Endodermal cell (in vitro differentiated cells): ENCODE measurements at regions not wholly inside any gene's neighbourhood (a gene's known extent, or its start where the extent isn't known, plus 50 kb on each side); places are given as distances from the start of the nearest gene placed in this dataset.

Source experiments
- DNase-seq: peaks from one replicate; pipeline ENCODE4 v3.0.0-alpha.2; 2017
- H3K27ac ChIP-seq: 2 replicates; pipeline ENCODE4 v1.5.1; 2013; ENCODE audit warnings: mild to moderate bottlenecking, low read depth, low read length, moderate library complexity
- H3K27me3 ChIP-seq: 2 replicates; pipeline ENCODE4 v1.6.1; 2013; ENCODE audit warnings: mild to moderate bottlenecking, low read length, moderate library complexity; ENCODE audit not compliant: insufficient read depth, control insufficient read depth, poor library complexity, severe bottlenecking
- H3K36me3 ChIP-seq: 2 replicates; pipeline ENCODE4 v1.7.0; 2013; ENCODE audit warnings: mild to moderate bottlenecking, low read length, moderate library complexity; ENCODE audit not compliant: control insufficient read depth, insufficient read depth
- H3K4me1 ChIP-seq: one replicate; pipeline ENCODE4 v1.7.0; 2013; ENCODE audit warnings: low read length; ENCODE audit not compliant: control insufficient read depth, insufficient read depth
- H3K4me3 ChIP-seq: 2 replicates; pipeline ENCODE4 v1.5.1; 2013; ENCODE audit warnings: mild to moderate bottlenecking, low read length, moderate library complexity
- H3K9ac ChIP-seq: 2 replicates; pipeline ENCODE4 v1.6.1; 2013; ENCODE audit warnings: mild to moderate bottlenecking, low read length, moderate library complexity; ENCODE audit not compliant: poor library complexity, severe bottlenecking; ENCODE audit errors: extremely low read depth
- H3K9me3 ChIP-seq: 2 replicates; pipeline ENCODE4 v1.6.1; 2013; ENCODE audit warnings: mild to moderate bottlenecking, low read length, moderate library complexity; ENCODE audit not compliant: control insufficient read depth
- H3K27ac Mint-ChIP-seq: 2 replicates; pipeline ENCODE4 v1.8.0; 2020; ENCODE audit warnings: mixed read lengths
- H3K27me3 Mint-ChIP-seq: 2 replicates; pipeline ENCODE4 v1.8.0; 2021; ENCODE audit warnings: mild to moderate bottlenecking, mixed read lengths; ENCODE audit not compliant: insufficient read depth
- H3K36me3 Mint-ChIP-seq: 2 replicates; pipeline ENCODE4 v1.8.0; 2020; ENCODE audit warnings: low read depth, mixed read lengths
- H3K4me1 Mint-ChIP-seq: 2 replicates; pipeline ENCODE4 v1.8.0; 2020; ENCODE audit warnings: mixed read lengths
- H3K4me3 Mint-ChIP-seq: 2 replicates; pipeline ENCODE4 v1.8.0; 2020; ENCODE audit warnings: mild to moderate bottlenecking, moderate library complexity, mixed read lengths
- H3K9me3 Mint-ChIP-seq: 2 replicates; pipeline ENCODE4 v1.8.0; 2020; ENCODE audit warnings: mild to moderate bottlenecking, mixed read lengths
- WGBS, 2 experiments: methylation state at CpG; one replicate each; pipeline versions ENCODE4 v1.1.5 to v1.1.7; 2013; ENCODE audit warnings: missing lambda C conversion rate in 2 of 2, mixed read lengths in 1 of 2; ENCODE audit not compliant: insufficient coverage in 1 of 2, insufficient read length in 1 of 2; 5-methylcytosine and 5-hydroxymethylcytosine counted together
- TF ChIP-seq, protein P1 (sequence below): fragments of 200-600 bp; sonication (generic); conservative IDR thresholded peaks from 2 replicates; pipeline ENCODE4 v1.5.0; 2021; ENCODE audit warnings: antibody characterized with exemption, mild to moderate bottlenecking

DNA sequence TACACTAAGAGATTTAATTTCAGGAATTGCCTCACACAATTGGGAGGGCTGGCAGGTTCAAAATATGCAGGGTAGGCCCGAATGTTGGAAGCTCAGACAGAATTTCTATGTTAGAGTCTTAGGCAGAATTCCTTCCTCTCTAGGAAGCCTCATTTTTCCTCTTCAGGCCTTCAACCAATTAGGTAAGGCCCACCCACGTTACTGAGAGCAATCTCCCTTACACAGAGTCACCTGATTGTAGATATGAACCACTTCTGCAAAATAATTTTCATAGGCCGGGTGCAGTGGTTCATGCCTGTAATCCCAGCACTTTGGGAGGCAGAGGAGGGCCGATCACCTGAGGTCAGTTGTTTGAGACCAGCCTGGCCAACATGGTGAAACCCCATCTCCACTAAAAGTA, 50.2 kb upstream of the HIVEP1 start:
- no peak overlapping the region for H3K27ac Mint-ChIP-seq

DNA sequence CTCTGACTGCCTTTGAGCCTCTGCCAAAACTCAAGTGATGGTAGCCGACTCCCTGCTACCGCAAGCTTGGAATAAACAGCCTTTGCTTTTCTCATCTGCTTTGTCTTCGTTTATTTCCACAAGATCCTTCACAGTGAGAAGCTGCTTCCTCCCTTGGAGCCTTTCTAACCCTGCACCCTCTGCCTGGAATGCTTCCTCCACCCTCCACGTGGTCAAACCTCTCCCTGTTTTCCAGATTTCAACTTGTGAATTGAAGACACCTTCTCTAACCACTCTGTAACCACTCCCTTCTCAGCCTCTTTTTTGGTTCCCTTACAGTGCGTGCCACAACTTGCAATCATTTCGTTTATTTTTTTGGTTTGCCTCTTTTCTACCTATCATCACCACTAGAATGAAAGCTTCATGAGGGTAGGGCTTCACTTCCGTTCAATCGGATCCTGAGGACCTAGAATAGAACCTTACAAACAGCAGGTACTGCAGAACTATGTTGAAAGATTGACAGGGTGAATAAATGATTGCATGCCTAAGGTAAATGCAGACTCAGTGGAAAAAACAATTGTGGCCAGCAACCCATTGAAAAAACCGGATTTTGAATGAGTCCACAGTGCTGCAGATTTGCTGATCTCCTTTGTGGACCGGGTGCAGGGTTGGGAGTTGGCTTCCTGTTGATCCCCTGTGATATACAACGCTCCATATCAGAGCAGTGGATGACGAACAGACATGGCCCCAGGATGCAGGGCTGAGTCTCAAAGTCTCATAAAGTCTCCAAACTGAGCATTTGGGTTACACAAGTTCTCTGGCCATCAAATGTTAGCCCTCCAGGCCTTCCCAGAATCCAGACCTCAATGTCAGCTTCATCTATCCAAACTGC, 51.0 kb upstream of the HIVEP1 start:
- Histone ChIP-seq H3K9ac (no peak overlapping the region), H3K36me3 (no peaks in the 10 kb centered on the region), H3K4me3 (no peak overlapping the region), H3K27ac (no peak overlapping the region), H3K9me3 (peaks cover 4% of the 10 kb centered on the region), H3K4me1 (no peaks in the 10 kb centered on the region), H3K27me3 (peaks cover 17% of the 10 kb centered on the region)
- Mint-ChIP-seq H3K9me3 (peaks cover 3% of the 10 kb centered on the region), H3K27ac (no peak overlapping the region), H3K27me3 (peaks cover 23% of the 10 kb centered on the region), H3K4me3 (no peak overlapping the region), H3K36me3 (no peaks in the 10 kb centered on the region), H3K4me1 (no peaks in the 10 kb centered on the region)
- 72 to 82% methylated on average over 10 to 12 of the region's 12 CpGs for WGBS, 2 experiments
- TF ChIP-seq, protein P1, sequence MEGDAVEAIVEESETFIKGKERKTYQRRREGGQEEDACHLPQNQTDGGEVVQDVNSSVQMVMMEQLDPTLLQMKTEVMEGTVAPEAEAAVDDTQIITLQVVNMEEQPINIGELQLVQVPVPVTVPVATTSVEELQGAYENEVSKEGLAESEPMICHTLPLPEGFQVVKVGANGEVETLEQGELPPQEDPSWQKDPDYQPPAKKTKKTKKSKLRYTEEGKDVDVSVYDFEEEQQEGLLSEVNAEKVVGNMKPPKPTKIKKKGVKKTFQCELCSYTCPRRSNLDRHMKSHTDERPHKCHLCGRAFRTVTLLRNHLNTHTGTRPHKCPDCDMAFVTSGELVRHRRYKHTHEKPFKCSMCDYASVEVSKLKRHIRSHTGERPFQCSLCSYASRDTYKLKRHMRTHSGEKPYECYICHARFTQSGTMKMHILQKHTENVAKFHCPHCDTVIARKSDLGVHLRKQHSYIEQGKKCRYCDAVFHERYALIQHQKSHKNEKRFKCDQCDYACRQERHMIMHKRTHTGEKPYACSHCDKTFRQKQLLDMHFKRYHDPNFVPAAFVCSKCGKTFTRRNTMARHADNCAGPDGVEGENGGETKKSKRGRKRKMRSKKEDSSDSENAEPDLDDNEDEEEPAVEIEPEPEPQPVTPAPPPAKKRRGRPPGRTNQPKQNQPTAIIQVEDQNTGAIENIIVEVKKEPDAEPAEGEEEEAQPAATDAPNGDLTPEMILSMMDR, result no peak
- no peak for DNase-seq

More for the DNA sequence above, 50.2 kb upstream of the HIVEP1 start:
- WGBS, 2 experiments, result 87 to 93% methylated on average over 4 of the region's 4 CpGs
- no peaks in the 10 kb centered on the region for H3K36me3 Mint-ChIP-seq
- TF ChIP-seq, protein P1, result no peak
- no peak overlapping the region for H3K4me3 Mint-ChIP-seq
- no peaks in the 10 kb centered on the region for H3K36me3 ChIP-seq
- no peak for DNase-seq
- H3K4me1 Mint-ChIP-seq, result no peaks in the 10 kb centered on the region
- no peaks in the 10 kb centered on the region for H3K9me3 Mint-ChIP-seq
- H3K9ac ChIP-seq, result no peak overlapping the region
- peaks cover 27% of the 10 kb centered on the region for H3K27me3 Mint-ChIP-seq
- H3K4me1 ChIP-seq, result no peaks in the 10 kb centered on the region
- peaks cover 21% of the 10 kb centered on the region for H3K27me3 ChIP-seq
- H3K27ac ChIP-seq, result no peak overlapping the region
- H3K9me3 ChIP-seq, result peaks cover 1% of the 10 kb centered on the region
- H3K4me3 ChIP-seq, result no peak overlapping the region

DNA sequence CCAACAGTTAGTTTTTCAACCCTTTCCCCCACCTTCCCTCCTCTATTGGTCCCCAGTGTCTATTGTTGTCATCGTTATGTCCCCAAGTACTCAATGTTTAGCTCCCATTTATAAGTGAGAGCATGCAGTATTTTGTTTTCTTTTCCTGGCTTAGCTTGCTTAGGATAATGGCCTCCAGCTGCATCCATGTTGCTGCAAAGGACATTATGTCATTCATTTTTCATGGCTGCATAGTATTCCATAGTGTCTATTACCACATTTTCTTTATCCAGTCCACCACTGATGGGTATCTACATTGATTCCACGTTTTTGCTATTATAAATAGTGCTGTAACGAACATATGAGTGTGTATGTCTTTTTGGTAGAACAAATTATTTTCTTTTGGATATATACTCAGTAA, 55.3 kb upstream of the HIVEP1 start:
- TF ChIP-seq, protein P1, result no peak
- Mint-ChIP-seq H3K27me3 (peaks cover 8% of the 10 kb centered on the region), H3K27ac (no peak overlapping the region), H3K4me3 (no peak overlapping the region), H3K36me3 (no peaks in the 10 kb centered on the region), H3K9me3 (peaks cover 3% of the 10 kb centered on the region), H3K4me1 (no peaks in the 10 kb centered on the region)
- Histone ChIP-seq H3K27ac (no peak overlapping the region), H3K27me3 (no peaks in the 10 kb centered on the region), H3K9me3 (peaks cover 4% of the 10 kb centered on the region), H3K4me3 (no peak overlapping the region), H3K36me3 (no peaks in the 10 kb centered on the region), H3K9ac (no peak overlapping the region), H3K4me1 (no peaks in the 10 kb centered on the region)
- no peak for DNase-seq
- WGBS, 2 experiments, result 57 to 73% methylated on average over 3 of the region's 3 CpGs
